ENCODE measurements at regions not wholly inside any gene's neighbourhood (a gene's known extent, or its start where the extent isn't known, plus 50 kb on each side); places are given as distances from the start of the nearest gene placed in this dataset.

- no peak for DNase-seq (ENCODE audit: low spot score)
Measured at GRCh38 chr5:120231563-120231962, 232.5 kb upstream of the PRR16 start.

- DNase-seq (ENCODE audit: low spot score): no peak
Measured at GRCh38 chr5:120236360-120236759, 227.7 kb upstream of the PRR16 start.

GRCh38 chr5:120239086-120239485 is 225.0 kb upstream of the PRR16 start:
- DNase-seq (ENCODE audit: low spot score): no peak

GRCh38 chr5:120240706-120241105 is 223.4 kb upstream of the PRR16 start:
- DNase-seq (ENCODE audit: low spot score): no peak

GRCh38 chr5:120241400-120241799 is 222.7 kb upstream of the PRR16 start:
- DNase-seq (ENCODE audit: low spot score): no peak

GRCh38 chr5:120251898-120252297 is 212.2 kb upstream of the PRR16 start:
- no peak for DNase-seq (ENCODE audit: low spot score)

GRCh38 chr5:120252839-120253238 is 211.3 kb upstream of the PRR16 start:
- DNase-seq (ENCODE audit: low spot score): no peak

GRCh38 chr5:120254385-120254784 is 209.7 kb upstream of the PRR16 start:
- no peak for DNase-seq (ENCODE audit: low spot score)

GRCh38 chr5:120255214-120255613 is 208.9 kb upstream of the PRR16 start:
- DNase-seq (ENCODE audit: low spot score): no peak

GRCh38 chr5:120256376-120256775 is 207.7 kb upstream of the PRR16 start:
- no peak for DNase-seq (ENCODE audit: low spot score)

GRCh38 chr5:120257358-120257971 is 206.6 kb upstream of the PRR16 start:
- no peak for DNase-seq (ENCODE audit: low spot score)

GRCh38 chr5:120258123-120258522 is 206.0 kb upstream of the PRR16 start:
- DNase-seq (ENCODE audit: low spot score): no peak

- no peak for DNase-seq (ENCODE audit: low spot score)
Measured at GRCh38 chr5:120260651-120261050, 203.4 kb upstream of the PRR16 start.

GRCh38 chr5:120270498-120270897 is 193.6 kb upstream of the PRR16 start:
- DNase-seq (ENCODE audit: low spot score): no peak

- no peak for DNase-seq (ENCODE audit: low spot score)
Measured at GRCh38 chr5:120293796-120294195, 170.3 kb upstream of the PRR16 start.

GRCh38 chr5:120297616-120298015 is 166.5 kb upstream of the PRR16 start:
- no peak for DNase-seq (ENCODE audit: low spot score)

GRCh38 chr5:120298981-120299380 is 165.1 kb upstream of the PRR16 start:
- DNase-seq (ENCODE audit: low spot score): no peak

- no peak for DNase-seq (ENCODE audit: low spot score)
Measured at GRCh38 chr5:120304663-120305062, 159.4 kb upstream of the PRR16 start.

GRCh38 chr5:120306303-120306702 is 157.8 kb upstream of the PRR16 start:
- no peak for DNase-seq (ENCODE audit: low spot score)

- no peak for DNase-seq (ENCODE audit: low spot score)
Measured at GRCh38 chr5:120314191-120314590, 149.9 kb upstream of the PRR16 start.

GRCh38 chr5:120320626-120321025 is 143.5 kb upstream of the PRR16 start:
- DNase-seq (ENCODE audit: low spot score): no peak

- DNase-seq (ENCODE audit: low spot score): no peak
Measured at GRCh38 chr5:120326651-120327050, 137.4 kb upstream of the PRR16 start.

- DNase-seq (ENCODE audit: low spot score): no peak
Measured at GRCh38 chr5:120327180-120327579, 136.9 kb upstream of the PRR16 start.

- DNase-seq (ENCODE audit: low spot score): no peak
Measured at GRCh38 chr5:120329095-120329494, 135.0 kb upstream of the PRR16 start.

- no peak for DNase-seq (ENCODE audit: low spot score)
Measured at GRCh38 chr5:120330558-120330957, 133.5 kb upstream of the PRR16 start.

Measured in cerebellar cortex (tissue), 1 donor.